PFSK-1 (cell line): ENCODE measurements at regions not wholly inside any gene's neighbourhood (a gene's known extent, or its start where the extent isn't known, plus 50 kb on each side); places are given as distances from the start of the nearest gene placed in this dataset.

ENCODE experiments used
- FOXP2 ChIP-seq: optimal IDR thresholded peaks from 2 replicates; pipeline ENCODE3; 2011; ENCODE audit warnings: borderline replicate concordance, control low read depth, inconsistent platforms; ENCODE audit not compliant: insufficient read depth; ENCODE audit errors: extremely low read length, extremely low read depth
- POLR2AphosphoS5 ChIP-seq: IDR thresholded peaks from 2 replicates; pipeline ENCODE4 v1.6.1; 2012; ENCODE audit warnings: low read depth, mild to moderate bottlenecking, control low read depth, low read length, moderate library complexity
- REST ChIP-seq, 2 experiments: IDR thresholded peaks; 2 replicates each; pipeline versions ENCODE4 v1.6.1 to v1.8.0; 2011 to 2012; ENCODE audit warnings: low read depth in 2 of 2, low read length in 2 of 2, control low read depth in 1 of 2, inconsistent platforms in 1 of 2, mild to moderate bottlenecking in 1 of 2, moderate library complexity in 1 of 2; ENCODE audit not compliant: insufficient read depth in 1 of 2
- SIN3A ChIP-seq: IDR thresholded peaks from 2 replicates; pipeline ENCODE4 v1.6.1; 2012; ENCODE audit warnings: mild to moderate bottlenecking, low read length, moderate library complexity, borderline replicate concordance; ENCODE audit not compliant: insufficient read depth
- TAF1 ChIP-seq: IDR thresholded peaks from 2 replicates; pipeline ENCODE4 v1.6.1; 2012; ENCODE audit warnings: low read length, control low read depth, borderline replicate concordance; ENCODE audit not compliant: insufficient read depth

GRCh38 chr1:232192781-232193450, 437.0 kb downstream of the SIPA1L2 start:
- TF ChIP-seq REST (IDR thresholded peaks at IDR 0.05; ENCODE audit: insufficient read depth in 1 of 2, low read depth in 2 of 2, low read length in 2 of 2) (no peak), SIN3A (no peak), TAF1 (no peak), POLR2AphosphoS5 (no peak), FOXP2 (no peak)

GRCh38 chr1:232191560-232191959, 438.4 kb downstream of the SIPA1L2 start:
- TF ChIP-seq REST (IDR thresholded peaks at IDR 0.05; ENCODE audit: insufficient read depth in 1 of 2, low read depth in 2 of 2, low read length in 2 of 2) (no peak), SIN3A (no peak)

DNA sequence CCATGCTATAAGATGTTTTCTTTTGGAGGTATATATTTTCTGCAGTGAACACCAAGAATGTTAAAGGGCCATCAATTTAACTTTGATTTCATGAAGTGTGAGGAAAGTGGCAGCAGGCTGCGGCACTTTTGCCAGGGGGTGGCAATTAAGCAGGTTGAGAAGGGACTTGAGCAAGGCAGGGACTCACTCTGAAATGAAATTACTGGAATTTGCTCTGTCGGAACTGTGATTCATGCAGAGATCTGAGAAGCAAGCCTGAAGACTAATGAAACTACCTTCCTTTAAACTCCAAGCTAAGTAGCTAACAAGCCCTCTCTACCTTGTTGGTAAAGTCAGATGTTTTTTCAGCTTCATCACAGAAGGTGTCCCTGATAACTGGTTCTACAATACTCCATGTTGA, 441.6 kb downstream of the SIPA1L2 start:
- TF ChIP-seq TAF1: no peak
- TF ChIP-seq FOXP2: no peak
- TF ChIP-seq SIN3A: no peak
- no peak for TF ChIP-seq POLR2AphosphoS5
- TF ChIP-seq REST (IDR thresholded peaks at IDR 0.05; ENCODE audit: insufficient read depth in 1 of 2, low read depth in 2 of 2, low read length in 2 of 2): no peak

- no peak for TF ChIP-seq TAF1
- TF ChIP-seq FOXP2: no peak
- TF ChIP-seq POLR2AphosphoS5: no peak
- TF ChIP-seq REST (IDR thresholded peaks at IDR 0.05; ENCODE audit: insufficient read depth in 1 of 2, low read depth in 2 of 2, low read length in 2 of 2): no peak
- TF ChIP-seq SIN3A: no peak
These were observed 443.0 kb downstream of the SIPA1L2 start for GRCh38 chr1:232186931-232187330.
